OCI-M2 (cell line): ENCODE measurements at regions not wholly inside any gene's neighbourhood (a gene's known extent, or its start where the extent isn't known, plus 50 kb on each side); places are given as distances from the start of the nearest gene placed in this dataset.
"Not testable (repeated sequence)": the region's sequence is repeated elsewhere in the genome, so short reads cannot be mapped to it uniquely, and the experiment has no call there.

Experiments used
- DNase-seq: peaks from one replicate; lab custom pipeline; 2025; ENCODE audit not compliant: unreplicated experiment; lab: John Stamatoyannopoulos, UW

DNA sequence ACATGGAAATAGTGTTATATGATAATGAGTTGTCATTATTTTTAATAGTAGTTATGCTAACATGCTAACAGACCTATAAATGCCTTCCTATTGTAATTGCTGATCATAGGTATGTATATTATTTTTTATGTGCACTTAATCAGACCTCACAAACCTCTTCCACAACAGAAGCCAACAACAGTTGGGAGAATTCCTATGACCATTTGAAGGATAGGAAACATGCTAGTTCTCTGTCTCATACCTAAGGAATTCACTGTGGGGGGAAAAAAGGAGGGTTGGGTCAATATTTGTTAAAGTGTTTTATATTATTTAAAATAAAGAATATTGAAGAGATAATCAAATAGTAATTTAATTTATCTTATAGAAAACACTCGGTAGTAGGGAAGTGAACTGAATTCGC, 990.9 kb downstream of the EPHA7 start:
- DNase-seq = no peak

DNA sequence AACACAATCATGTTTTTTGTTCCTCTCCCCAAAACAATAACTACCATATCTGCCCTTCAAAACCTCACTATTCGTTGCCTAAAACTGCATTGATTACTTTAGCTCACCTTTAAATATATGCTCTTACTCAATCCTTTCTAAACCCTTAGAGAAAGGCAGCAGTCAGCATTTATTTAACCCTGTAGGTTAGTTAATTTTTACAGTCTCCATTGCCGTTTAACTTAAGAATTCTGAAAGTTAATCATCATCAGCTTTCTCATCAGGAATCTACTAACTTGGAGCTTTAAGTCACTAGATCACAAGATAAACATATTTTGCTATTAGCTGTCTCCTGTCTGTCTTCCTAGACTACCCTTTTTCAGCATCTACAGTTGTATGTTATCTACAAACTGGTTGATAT, 991.9 kb downstream of the EPHA7 start:
- DNase-seq = no peak

- no peak for DNase-seq
Measured at GRCh38 chr6:92415656-92416055, 1003.7 kb downstream of the EPHA7 start.

- no peak for DNase-seq
Measured at GRCh38 chr6:92408350-92408749, 1011.0 kb downstream of the EPHA7 start.

- DNase-seq = no peak
Measured at GRCh38 chr6:92404281-92404680, 1015.1 kb downstream of the EPHA7 start.

- DNase-seq = no peak
Measured at GRCh38 chr6:92399911-92400310, 1019.4 kb downstream of the EPHA7 start.

DNA sequence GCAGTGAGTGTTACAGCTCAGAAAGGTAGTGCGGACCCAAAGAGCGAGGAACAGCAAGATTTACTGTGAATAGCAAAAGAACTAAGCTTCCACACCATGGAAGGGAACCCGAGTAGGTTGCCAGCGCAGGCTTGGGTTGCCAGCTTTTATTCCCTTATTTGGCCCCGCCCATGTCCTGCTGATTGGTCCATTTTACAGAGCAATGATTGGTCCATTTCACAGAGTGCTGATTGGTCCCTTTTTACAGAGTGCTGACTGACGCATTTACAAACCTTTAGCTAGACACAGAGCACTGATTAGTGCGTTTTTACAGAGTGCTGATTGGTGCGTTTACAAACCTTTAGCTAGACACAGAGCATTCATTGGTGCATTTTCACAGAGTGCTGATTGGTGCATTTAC, 1030.7 kb downstream of the EPHA7 start:
- DNase-seq = not testable (repeated sequence)

DNA sequence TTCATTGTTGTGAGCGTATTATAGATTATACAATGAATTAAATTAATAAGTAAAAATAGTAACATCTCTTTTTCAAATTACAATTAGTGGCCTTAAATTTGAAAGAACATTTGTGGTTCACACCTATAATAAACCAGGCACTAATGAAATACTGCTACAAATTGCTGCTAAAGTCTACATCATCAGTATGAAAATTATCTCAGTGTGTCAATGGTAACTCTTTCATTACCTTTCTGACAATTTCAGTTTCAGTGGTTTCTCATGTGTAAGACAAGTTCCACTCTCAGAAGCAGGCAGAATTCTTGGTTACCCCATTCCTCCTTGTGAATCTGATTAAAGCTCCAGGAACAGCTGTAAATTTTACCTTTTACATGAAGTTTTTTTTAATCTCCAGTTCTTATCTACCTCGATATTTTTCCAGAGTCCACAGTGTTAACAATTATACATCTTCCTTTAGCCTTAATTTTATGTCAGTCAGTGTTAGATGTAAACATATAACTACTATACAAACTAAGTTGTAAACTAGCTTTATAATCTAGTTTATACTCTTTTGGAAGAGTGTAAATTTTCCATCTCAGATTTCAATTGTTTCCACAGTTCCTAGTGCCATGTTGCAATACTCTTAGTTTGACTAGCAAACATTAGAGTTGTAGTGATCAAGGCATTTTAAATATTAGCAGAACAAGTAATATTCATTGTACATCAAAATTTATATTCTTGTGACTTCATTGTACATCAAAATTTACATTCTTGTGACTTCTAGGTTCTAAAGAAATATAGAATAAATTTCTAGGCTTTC, 1038.4 kb downstream of the EPHA7 start:
- no peak for DNase-seq

DNA sequence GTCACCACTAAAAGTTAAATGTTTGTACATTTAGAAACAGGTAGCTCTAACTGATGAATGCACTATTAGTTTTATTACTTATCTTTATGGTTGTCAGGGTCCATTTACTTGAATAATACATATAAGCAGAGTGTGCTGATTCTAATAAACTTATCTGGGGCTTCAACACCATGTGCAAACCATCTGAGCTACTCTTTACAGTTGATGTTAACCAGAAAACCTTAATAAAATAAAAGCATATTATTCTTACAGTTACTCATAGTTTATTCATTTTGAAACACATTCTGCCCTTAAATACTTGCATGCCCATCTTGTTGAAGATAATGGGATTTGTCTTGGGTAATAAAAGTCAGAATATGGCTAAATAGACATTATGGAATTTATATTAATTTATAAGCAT, 1042.2 kb downstream of the EPHA7 start:
- no peak for DNase-seq

DNA sequence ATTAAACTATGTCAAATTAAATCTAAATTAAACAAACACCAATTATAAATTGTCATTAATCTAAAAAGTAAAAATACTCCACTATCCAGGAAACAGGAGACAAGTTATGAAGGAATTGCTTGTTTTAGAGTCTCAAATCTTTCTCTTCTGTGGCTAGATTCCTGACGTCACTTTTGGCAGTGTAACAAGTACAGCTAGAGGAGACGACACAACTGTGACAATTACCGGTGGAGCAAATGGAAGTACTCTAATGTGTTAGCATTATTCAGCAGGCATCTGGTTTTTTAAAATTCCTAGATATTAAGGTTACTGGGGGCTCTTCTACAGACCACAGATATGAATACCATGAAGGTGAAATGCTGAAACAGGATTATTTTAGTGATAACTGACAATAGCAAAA, 1042.7 kb downstream of the EPHA7 start:
- no peak for DNase-seq

DNA sequence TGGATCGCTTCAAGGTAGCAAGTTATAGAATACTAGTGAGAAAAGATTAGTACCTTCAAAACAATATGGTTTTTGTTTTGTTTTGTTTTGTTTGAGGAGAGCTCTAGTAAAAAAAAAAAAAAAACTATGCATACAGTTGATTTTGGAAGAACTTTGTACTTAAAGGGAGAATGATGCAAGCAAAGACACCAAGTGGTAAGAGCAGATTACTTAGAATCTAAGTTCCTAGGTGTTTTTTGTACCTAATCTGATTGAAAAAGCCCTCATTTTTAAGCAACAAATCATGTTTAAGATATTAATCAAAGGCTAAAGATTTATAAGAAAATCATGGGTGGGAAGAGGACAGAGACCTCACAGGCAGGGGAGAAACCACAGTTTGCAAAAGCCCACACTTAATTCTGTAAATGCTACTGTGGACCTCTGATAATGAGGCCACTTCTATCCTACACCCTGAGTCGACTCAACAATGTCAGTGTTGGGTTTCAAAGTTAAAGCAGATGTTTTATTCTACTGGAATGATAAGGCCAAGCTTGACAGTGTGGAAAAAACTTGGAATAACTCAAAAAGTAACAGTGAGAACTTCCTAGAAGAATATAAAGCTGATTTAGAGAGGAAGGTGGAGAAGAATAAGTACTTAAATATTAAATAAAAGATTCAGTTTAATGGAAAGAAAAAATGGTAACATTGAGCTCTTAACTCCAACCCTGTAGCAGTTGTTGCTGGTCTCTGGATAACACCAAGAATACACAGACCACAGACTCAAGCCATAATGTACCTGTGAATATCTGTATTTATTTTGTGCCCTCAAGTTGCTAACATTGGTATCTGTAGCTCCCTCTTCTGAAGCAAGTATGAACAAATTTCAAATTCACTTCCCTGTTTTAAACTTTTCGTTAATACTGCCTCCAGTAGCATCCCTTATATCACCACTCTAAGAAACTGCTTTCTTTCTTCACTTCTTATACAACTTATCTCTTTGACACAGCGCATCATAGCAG, 1047.8 kb downstream of the EPHA7 start:
- no peak for DNase-seq

DNA sequence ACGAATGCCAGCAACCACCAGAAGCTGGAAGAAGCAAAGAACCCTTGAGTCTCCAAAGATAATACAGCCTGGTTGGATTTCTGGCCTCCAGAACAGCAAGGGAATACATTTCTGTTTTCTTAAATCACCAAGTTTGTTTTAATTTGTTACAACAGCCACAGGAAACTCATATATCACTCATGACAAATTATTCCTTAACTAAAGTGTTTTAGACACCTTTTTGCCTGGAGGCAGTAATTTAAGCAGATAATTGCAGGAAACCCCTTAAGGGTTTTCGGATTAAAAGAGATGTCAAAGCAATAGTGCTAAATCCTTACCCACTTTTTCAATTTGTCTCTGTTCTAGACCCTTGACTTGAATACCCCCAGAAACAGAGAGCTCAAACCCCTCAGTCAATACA, 1050.0 kb downstream of the EPHA7 start:
- DNase-seq = no peak

DNA sequence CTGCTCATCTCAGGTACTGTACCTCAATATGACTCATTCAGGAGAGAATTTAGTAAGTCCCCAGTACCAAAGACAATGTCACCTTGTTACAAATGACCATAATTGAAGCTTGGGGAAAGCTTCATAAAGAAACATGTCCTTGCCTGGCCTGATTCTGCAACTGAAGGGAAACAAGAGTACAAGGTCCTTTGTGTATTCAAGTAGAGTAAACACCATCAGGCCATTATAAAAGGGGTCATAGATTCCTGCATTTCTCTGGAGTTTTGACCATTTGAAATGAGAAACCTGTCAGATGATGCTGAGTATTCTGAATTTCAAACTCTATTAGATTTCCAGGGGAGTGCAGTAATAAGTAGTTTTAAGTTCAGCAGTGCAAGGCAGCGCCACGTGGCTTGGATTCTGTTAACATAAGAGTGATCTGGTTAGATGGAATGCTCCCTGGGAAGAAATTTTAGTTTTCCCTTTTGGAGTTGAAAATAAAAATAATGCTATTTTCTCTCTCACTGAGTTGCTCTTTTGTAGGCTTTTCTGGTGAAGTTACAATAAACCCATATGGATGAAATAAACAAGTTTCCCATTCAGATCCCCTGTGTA, 1054.3 kb downstream of the EPHA7 start:
- no peak for DNase-seq

GRCh38 chr6:92363111-92363510, 1056.2 kb downstream of the EPHA7 start:
- no peak for DNase-seq

DNA sequence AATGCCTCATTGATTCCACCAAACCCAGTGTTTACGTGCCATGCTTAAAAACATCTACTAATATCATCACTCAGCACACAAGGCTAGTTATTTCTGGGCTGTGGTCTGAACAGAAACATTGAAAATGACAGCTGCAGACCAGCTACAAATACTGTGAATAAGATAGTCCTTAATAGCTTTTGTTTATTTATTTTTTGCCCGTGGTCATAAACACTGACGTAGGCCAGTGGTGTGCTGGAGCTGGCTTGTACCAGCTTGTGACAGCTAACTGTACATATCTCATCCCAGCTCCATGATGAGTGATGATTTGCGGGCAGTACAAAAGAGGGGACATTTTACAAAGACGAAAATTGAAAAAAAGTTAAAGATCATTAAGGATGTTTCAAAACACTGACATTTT, 1057.0 kb downstream of the EPHA7 start:
- DNase-seq = no peak

DNA sequence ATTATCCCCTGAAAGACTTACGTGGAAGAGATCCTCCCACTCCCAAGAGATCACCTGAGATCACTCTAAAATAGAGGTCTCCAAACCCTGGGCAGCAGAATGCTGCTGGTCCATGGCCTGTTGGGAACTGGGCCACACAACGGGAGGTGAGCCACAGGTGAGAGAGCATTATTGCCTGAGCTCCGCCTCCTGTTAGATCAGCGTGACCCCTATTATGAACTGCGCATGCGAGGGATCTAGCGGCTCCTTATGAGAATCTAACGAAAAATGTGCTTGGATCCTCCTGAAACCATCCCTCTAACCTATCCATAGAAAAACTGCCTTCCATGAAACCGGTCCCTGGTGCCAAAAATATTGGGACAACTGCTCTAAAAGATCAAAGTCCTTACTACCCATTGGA, 1057.4 kb downstream of the EPHA7 start:
- DNase-seq = no peak

DNA sequence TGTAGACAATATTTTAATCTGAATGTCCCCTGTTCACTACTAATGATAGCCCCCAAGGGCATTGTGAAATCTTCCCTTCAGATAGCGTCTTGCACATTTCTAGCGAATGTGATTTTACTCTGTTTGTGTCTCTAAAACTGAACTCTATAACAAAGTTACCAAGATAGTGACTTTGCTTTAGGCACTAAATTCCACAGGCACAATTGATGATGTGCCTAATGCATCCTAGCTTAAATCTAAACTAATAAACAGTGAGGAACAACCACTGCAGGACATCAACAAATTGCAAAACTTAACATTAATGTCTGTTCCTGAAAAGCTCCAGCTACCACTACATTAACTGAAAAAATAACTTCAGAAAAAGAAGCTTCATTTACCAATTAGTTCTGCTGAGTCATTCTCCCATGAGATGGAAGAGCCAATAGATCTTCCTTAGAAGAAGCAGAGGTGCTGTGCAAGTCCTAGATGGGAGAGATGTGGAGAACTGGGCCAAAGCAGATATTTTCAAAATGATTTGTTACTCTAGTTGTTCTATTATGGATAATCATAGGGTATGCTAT, 1065.0 kb downstream of the EPHA7 start:
- no peak for DNase-seq

DNA sequence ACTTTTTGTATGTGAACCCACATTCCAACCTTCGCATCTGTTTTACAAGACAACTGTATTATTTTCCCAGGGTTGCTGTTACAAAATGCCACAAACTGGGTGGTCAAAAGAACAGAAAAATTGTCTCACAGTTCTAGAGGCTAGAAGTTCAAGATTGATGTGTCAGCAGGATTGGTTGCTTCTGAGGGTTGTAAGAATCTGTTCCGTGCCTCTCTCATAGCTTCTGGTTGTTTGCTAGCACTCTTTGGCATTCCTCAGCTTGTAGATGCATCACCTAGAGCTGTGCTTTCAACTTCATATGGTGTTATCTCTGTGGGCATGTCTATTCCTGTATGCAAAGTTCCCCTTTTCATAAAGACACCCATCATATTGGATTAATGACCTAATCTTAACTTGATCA, 1067.2 kb downstream of the EPHA7 start:
- no peak for DNase-seq

GRCh38 chr6:92341201-92341600, 1078.2 kb downstream of the EPHA7 start:
- no peak for DNase-seq

DNA sequence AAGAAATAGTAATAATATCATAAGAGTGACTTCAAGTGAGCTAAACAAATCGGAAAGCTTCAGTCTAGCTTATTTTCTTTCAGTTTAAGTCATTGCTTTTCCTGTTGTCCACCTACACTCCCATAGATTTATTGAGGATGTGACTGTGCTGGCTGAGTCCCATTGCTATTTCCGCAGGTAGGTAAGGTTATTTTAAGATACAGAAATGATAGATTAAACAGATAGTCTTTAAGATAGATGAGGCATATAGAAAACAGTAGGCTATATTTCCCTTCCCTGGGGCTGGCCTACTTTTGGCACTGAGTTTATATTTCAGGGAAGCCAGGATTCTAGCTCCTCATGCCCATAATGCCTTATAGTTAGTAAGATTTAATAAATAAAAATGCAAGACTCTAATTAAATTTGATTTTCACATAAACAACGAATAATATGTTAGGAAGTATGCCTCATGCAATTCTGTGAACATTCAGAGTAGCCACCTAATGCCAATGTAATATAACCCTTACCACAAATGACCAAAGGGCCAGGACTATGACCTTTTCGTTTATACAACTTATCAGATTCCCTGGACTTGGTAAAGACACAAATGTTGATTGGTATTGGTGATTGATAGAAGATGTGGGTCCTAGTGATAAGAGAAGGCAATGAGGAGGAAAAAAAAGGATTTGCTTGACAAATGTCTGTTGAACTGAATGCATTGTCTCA, 1079.3 kb downstream of the EPHA7 start:
- DNase-seq = no peak

GRCh38 chr6:92337571-92337970, 1081.8 kb downstream of the EPHA7 start:
- no peak for DNase-seq
